WTC11 (cell line): ENCODE measurements at regions not wholly inside any gene's neighbourhood (a gene's known extent, or its start where the extent isn't known, plus 50 kb on each side); places are given as distances from the start of the nearest gene placed in this dataset.

Experiments
- ATAC-seq: fragments of 200-7000 bp; cut with Tn5 transposase; 2 replicates; pipeline ENCODE4 v1.10.0; 2021; ENCODE audit warnings: mild to moderate bottlenecking, moderate library complexity
- CTCF ChIA-PET: fragments of 300-600 bp; sonication (Branson Sonifier 250); formaldehyde crosslinking; loops from one replicate; lab custom pipeline; 2021; ENCODE audit warnings: antibody characterized with exemption; lab: Charles Lee
- POLR2A ChIA-PET: fragments of 350-600 bp; sonication (Branson Sonifier 250); formaldehyde crosslinking; loops from one replicate; lab custom pipeline; 2021; ENCODE audit warnings: antibody characterized with exemption; lab: Charles Lee
- DNase-seq: peaks from one replicate; pipeline ENCODE4 v3.0.0; 2021; ENCODE audit warnings: low spot score
- H3K27ac Mint-ChIP-seq: 2 replicates; pipeline ENCODE4 v1.8.0; 2021; ENCODE audit warnings: mixed read lengths
- H3K27me3 Mint-ChIP-seq: 2 replicates; pipeline ENCODE4 v1.8.0; 2021; ENCODE audit warnings: low read depth, mild to moderate bottlenecking, moderate library complexity, mixed read lengths
- H3K36me3 Mint-ChIP-seq: 2 replicates; pipeline ENCODE4 v1.8.0; 2021; ENCODE audit warnings: mixed read lengths
- H3K4me1 Mint-ChIP-seq: 2 replicates; pipeline ENCODE4 v1.8.0; 2022; ENCODE audit warnings: mixed read lengths
- H3K4me3 Mint-ChIP-seq: 2 replicates; pipeline ENCODE4 v1.8.0; 2021; ENCODE audit warnings: mild to moderate bottlenecking, moderate library complexity, mixed read lengths
- H3K9me3 Mint-ChIP-seq: 2 replicates; pipeline ENCODE4 v1.8.0; 2021; ENCODE audit warnings: mixed read lengths
- AR ChIP-seq: fragments of 250-450 bp; sonication (Bioruptor Pico); IDR thresholded peaks from 2 replicates; pipeline ENCODE4 v1.9.0; 2021; ENCODE audit warnings: mild to moderate bottlenecking
- ATF2 ChIP-seq: sonication (generic); formaldehyde crosslinking; IDR thresholded peaks from 2 replicates; pipeline ENCODE4 v1.8.1; 2022; ENCODE audit warnings: low read depth, missing genetic modification reagents, borderline replicate concordance
- CREM ChIP-seq: sonication (generic); formaldehyde crosslinking; IDR thresholded peaks from 2 replicates; pipeline ENCODE4 v1.8.1; 2022; ENCODE audit warnings: mild to moderate bottlenecking, missing genetic modification reagents, moderate library complexity
- CTCF ChIP-seq: fragments of 200-600 bp; IDR thresholded peaks from 2 replicates; pipeline ENCODE4 v1.8.0; 2022; ENCODE audit warnings: antibody characterized with exemption
- EMX1 ChIP-seq: fragments of 250-450 bp; sonication (Bioruptor Pico); IDR thresholded peaks from 2 replicates; pipeline ENCODE4 v1.8.0; 2021; ENCODE audit warnings: mild to moderate bottlenecking
- ESRRA ChIP-seq: sonication (generic); formaldehyde crosslinking; IDR thresholded peaks from 2 replicates; pipeline ENCODE4 v1.8.1; 2022; ENCODE audit warnings: mild to moderate bottlenecking, missing genetic modification reagents, borderline replicate concordance
- FOXJ3 ChIP-seq: sonication (generic); formaldehyde crosslinking; IDR thresholded peaks from 2 replicates; pipeline ENCODE4 v1.9.0; 2021; ENCODE audit warnings: missing genetic modification reagents, mild to moderate bottlenecking, borderline replicate concordance
- FOXK1 ChIP-seq: sonication (generic); formaldehyde crosslinking; IDR thresholded peaks from 2 replicates; pipeline ENCODE4 v1.8.0; 2022; ENCODE audit warnings: mild to moderate bottlenecking, moderate library complexity, missing genetic modification reagents
- GRHL2 ChIP-seq: fragments of 250-450 bp; sonication (Bioruptor Pico); IDR thresholded peaks from 2 replicates; pipeline ENCODE4 v1.8.0; 2022; ENCODE audit warnings: mild to moderate bottlenecking, moderate library complexity; ENCODE audit not compliant: insufficient replicate concordance, severe bottlenecking
- IRF2 ChIP-seq: sonication (generic); formaldehyde crosslinking; IDR thresholded peaks from 2 replicates; pipeline ENCODE4 v1.8.0; 2022; ENCODE audit warnings: low read depth, missing genetic modification reagents, borderline replicate concordance
- MAX ChIP-seq: sonication (generic); formaldehyde crosslinking; IDR thresholded peaks from 2 replicates; pipeline ENCODE4 v1.8.0; 2022; ENCODE audit warnings: mild to moderate bottlenecking, missing genetic modification reagents
- MYBL2 ChIP-seq: sonication (generic); formaldehyde crosslinking; IDR thresholded peaks from 2 replicates; pipeline ENCODE4 v1.8.1; 2023; ENCODE audit warnings: mild to moderate bottlenecking, moderate library complexity, missing genetic modification reagents
- NFE2L1 ChIP-seq: sonication (generic); formaldehyde crosslinking; IDR thresholded peaks from 2 replicates; pipeline ENCODE4 v1.8.1; 2023; ENCODE audit warnings: missing genetic modification reagents
- PRDM15 ChIP-seq: sonication (generic); formaldehyde crosslinking; IDR thresholded peaks from 2 replicates; pipeline ENCODE4 v1.8.0; 2022; ENCODE audit warnings: missing genetic modification reagents
- PRRX2 ChIP-seq: fragments of 250-450 bp; sonication (Bioruptor Pico); IDR thresholded peaks from 2 replicates; pipeline ENCODE4 v1.8.0; 2021; ENCODE audit warnings: mild to moderate bottlenecking
- RORB ChIP-seq: fragments of 250-450 bp; sonication (Bioruptor Pico); IDR thresholded peaks from 2 replicates; pipeline ENCODE4 v1.9.0; 2021; ENCODE audit warnings: mild to moderate bottlenecking
- TCF7 ChIP-seq: sonication (generic); formaldehyde crosslinking; IDR thresholded peaks from 2 replicates; pipeline ENCODE4 v1.8.0; 2022; ENCODE audit warnings: mild to moderate bottlenecking, low read depth, missing genetic modification reagents, moderate library complexity
- TEAD1 ChIP-seq: sonication (generic); formaldehyde crosslinking; IDR thresholded peaks from 2 replicates; pipeline ENCODE4 v1.8.0; 2022; ENCODE audit warnings: mild to moderate bottlenecking, missing genetic modification reagents
- TEAD4 ChIP-seq: sonication (generic); formaldehyde crosslinking; IDR thresholded peaks from 2 replicates; pipeline ENCODE4 v1.8.0; 2022; ENCODE audit warnings: mild to moderate bottlenecking, missing genetic modification reagents
- TP53 ChIP-seq: sonication (generic); formaldehyde crosslinking; IDR thresholded peaks from 2 replicates; pipeline ENCODE4 v1.8.1; 2023; ENCODE audit warnings: mild to moderate bottlenecking, missing genetic modification reagents
- ZNF121 ChIP-seq: sonication (generic); formaldehyde crosslinking; IDR thresholded peaks from 2 replicates; pipeline ENCODE4 v1.8.0; 2023; ENCODE audit warnings: missing genetic modification reagents
- ZNF219 ChIP-seq: sonication (generic); formaldehyde crosslinking; IDR thresholded peaks from 2 replicates; pipeline ENCODE4 v1.8.0; 2023; ENCODE audit warnings: missing genetic modification reagents, mild to moderate bottlenecking, borderline replicate concordance
- ZNF317 ChIP-seq: sonication (generic); formaldehyde crosslinking; IDR thresholded peaks from 2 replicates; pipeline ENCODE4 v1.8.1; 2023; ENCODE audit warnings: low read depth, mild to moderate bottlenecking, moderate library complexity, missing genetic modification reagents, borderline replicate concordance
- ZNF423 ChIP-seq: fragments of 250-450 bp; sonication (Bioruptor Pico); IDR thresholded peaks from 2 replicates; pipeline ENCODE4 v2.1.2; 2022; ENCODE audit warnings: mild to moderate bottlenecking, moderate library complexity
- ZNF425 ChIP-seq: fragments of 250-450 bp; sonication (Bioruptor Pico); conservative IDR thresholded peaks from 2 replicates; pipeline ENCODE4 v1.9.0; 2021; ENCODE audit warnings: mild to moderate bottlenecking

- ChIA-PET CTCF (no interaction called here), POLR2A (no interaction called here)
- Mint-ChIP-seq H3K27me3 (no peaks in the 10 kb centered on the region; the same call in none of the 2 replicates), H3K36me3 (peaks cover 15% of the 10 kb centered on the region), H3K4me3 (no peak overlapping the region), H3K27ac (no peak overlapping the region), H3K9me3 (peaks cover 49% of the 10 kb centered on the region), H3K4me1 (no peaks in the 10 kb centered on the region)
- ATAC-seq (no peak), DNase-seq (no peak)
- TF ChIP-seq ZNF423 (CRISPR knock-in tag) (no peak), FOXJ3 (CRISPR knock-in tag) (no peak), PRRX2 (no peak), ATF2 (CRISPR knock-in tag) (no peak), MAX (CRISPR knock-in tag) (no peak), GRHL2 (CRISPR knock-in tag) (no peak), ZNF317 (no peak), CREM (CRISPR knock-in tag) (no peak), CTCF (no peak), TCF7 (CRISPR knock-in tag) (no peak), AR (CRISPR knock-in tag) (no peak), ZNF219 (no peak), EMX1 (CRISPR knock-in tag) (no peak), TEAD1 (no peak), RORB (CRISPR knock-in tag) (no peak), NFE2L1 (CRISPR knock-in tag) (no peak), TP53 (CRISPR knock-in tag) (no peak), MYBL2 (CRISPR knock-in tag) (no peak)
Observed at GRCh38 chr2:71907503-71907902, 240.2 kb downstream of the CYP26B1 start.

GRCh38 chr2:71906357-71906973, 241.2 kb downstream of the CYP26B1 start:
- Mint-ChIP-seq H3K9me3 (peaks cover 39% of the 10 kb centered on the region), H3K4me3 (no peak overlapping the region), H3K36me3 (peaks cover 15% of the 10 kb centered on the region), H3K4me1 (no peaks in the 10 kb centered on the region), H3K27me3 (no peaks in the 10 kb centered on the region; the same call in none of the 2 replicates), H3K27ac (no peak overlapping the region)
- CTCF ChIA-PET = interaction anchor here (0.9 kb wide), 1 partner anchor 35 kb away, joined by 3 read pairs; no protein-coding TSS in a partner anchor
- ATAC-seq (no peak), DNase-seq (no peak)
- POLR2A ChIA-PET = no interaction called here
- TF ChIP-seq FOXK1 (CRISPR knock-in tag) (no peak), ZNF121 (CRISPR knock-in tag) (no peak), ESRRA (CRISPR knock-in tag) (no peak), IRF2 (CRISPR knock-in tag) (no peak), MYBL2 (CRISPR knock-in tag) (no peak), TEAD4 (CRISPR knock-in tag) (no peak), PRDM15 (CRISPR knock-in tag) (no peak), ZNF425 (CRISPR knock-in tag) (no peak)
